HepG2 (cell line): ENCODE measurements at regions not wholly inside any gene's neighbourhood (a gene's known extent, or its start where the extent isn't known, plus 50 kb on each side); places are given as distances from the start of the nearest gene placed in this dataset.

ENCODE experiments used
- ATAC-seq: fragments of 200-7000 bp; cut with Tn5 transposase; 3 replicates; pipeline ENCODE4 v1.9.1; 2020; ENCODE audit warnings: mild to moderate bottlenecking, moderate library complexity
- BruUV-seq: library from RNA; stranded (reverse); fragments of 400-500 nt; replicated peaks from 2 replicates; lab custom pipeline; 2021; lab: Mats Ljungman, UMichigan
- CTCF ChIA-PET: fragments of 300-600 bp; formaldehyde crosslinking; extraction: SDS; loops from one replicate; lab custom pipeline; 2021; ENCODE audit warnings: low total read pairs, inconsistent platforms, low intra/inter-chr PET ratio; lab: Yijun Ruan, JAX
- POLR2A ChIA-PET: fragments of 350-600 bp; sonication (Branson Sonifier 250); formaldehyde crosslinking; loops from one replicate; lab custom pipeline; 2020; ENCODE audit warnings: antibody characterized with exemption, inconsistent platforms; lab: Yijun Ruan, JAX
- DNase-seq: peaks from one replicate; pipeline ENCODE4 v3.0.0-alpha.2; 2015; ENCODE audit warnings: low spot score
- FAIRE-seq: peaks from 3 replicates; lab custom pipeline; 2011; peaks lifted over from hg19 to GRCh38; lab: Jason Lieb, UNC
- H2AFZ ChIP-seq: one replicate; pipeline ENCODE4 v1.6.1; 2011; ENCODE audit warnings: low read length, inconsistent platforms
- H3K27ac ChIP-seq: fragments of 300-600 bp; 3 replicates; pipeline ENCODE4 v1.8.0; 2011; ENCODE audit warnings: mixed run types, mild to moderate bottlenecking, mixed read lengths, low read length, inconsistent platforms; ENCODE audit not compliant: insufficient read depth; ENCODE audit errors: extremely low read length
- H3K27me3 ChIP-seq, 2 experiments: fragments of 200-600 bp in 1 of 2; 2 replicates in 1 of 2; 3 replicates in 1 of 2; pipeline versions ENCODE4 v1.6.0 to v1.8.0; 2011; ENCODE audit warnings: low read length in 2 of 2, mild to moderate bottlenecking in 2 of 2, moderate library complexity in 2 of 2, inconsistent platforms in 1 of 2; ENCODE audit not compliant: insufficient read depth in 2 of 2, control insufficient read depth in 1 of 2
- H3K36me3 ChIP-seq, 2 experiments: fragments of 200-600 bp in 1 of 2; replicated peaks in 1 of 2; 2 replicates in 1 of 2; 3 replicates in 1 of 2; pipeline versions ENCODE4 v1.5.1 to v1.8.0; 2011; ENCODE audit warnings: low read length in 2 of 2, inconsistent platforms in 1 of 2; ENCODE audit not compliant: insufficient read depth in 2 of 2, control insufficient read depth in 1 of 2
- H3K4me1 ChIP-seq: 2 replicates; pipeline ENCODE4 v1.5.1; 2012; ENCODE audit warnings: low read length, inconsistent platforms; ENCODE audit not compliant: insufficient read depth
- H3K4me2 ChIP-seq: 2 replicates; pipeline ENCODE4 v1.6.0; 2011; ENCODE audit warnings: low read depth, low read length, inconsistent platforms
- H3K4me3 ChIP-seq, 3 experiments: fragments of 200-600 bp in 1 of 3; sonication (generic), shearing (Covaris generic) in 1 of 3; replicated peaks in 1 of 3; 2 replicates each; pipeline ENCODE4 v1.5.1; 2011 to 2016; ENCODE audit warnings: low read length in 3 of 3, inconsistent platforms in 2 of 3, low read depth in 2 of 3, mild to moderate bottlenecking in 2 of 3, control low read depth in 1 of 3, mixed read lengths in 1 of 3; ENCODE audit not compliant: insufficient read depth in 1 of 3
- H3K79me2 ChIP-seq: one replicate; pipeline ENCODE4 v1.6.1; 2011; ENCODE audit warnings: low read length, inconsistent platforms; ENCODE audit not compliant: insufficient read depth
- H3K9ac ChIP-seq: 2 replicates; pipeline ENCODE4 v1.6.0; 2011; ENCODE audit warnings: mild to moderate bottlenecking, low read depth, low read length, inconsistent platforms; ENCODE audit not compliant: insufficient read depth
- H3K9me3 ChIP-seq: 2 replicates; pipeline ENCODE4 v1.5.1; 2012; ENCODE audit warnings: mild to moderate bottlenecking, low read length
- H4K20me1 ChIP-seq: 2 replicates; pipeline ENCODE4 v1.6.0; 2011; ENCODE audit warnings: inconsistent platforms, mild to moderate bottlenecking, low read length, moderate library complexity; ENCODE audit not compliant: insufficient read depth
- CERS6 ChIP-seq: sonication (generic); formaldehyde crosslinking; IDR thresholded peaks from 2 replicates; pipeline ENCODE4 v1.5.0; 2020; ENCODE audit warnings: missing genetic modification reagents
- EEA1 ChIP-seq: sonication (generic); formaldehyde crosslinking; IDR thresholded peaks from 2 replicates; pipeline ENCODE4 v1.5.1; 2020; ENCODE audit warnings: mild to moderate bottlenecking, missing genetic modification reagents, borderline replicate concordance
- GATAD1 ChIP-seq: IDR thresholded peaks from 2 replicates; pipeline ENCODE4 v1.6.1; 2016; ENCODE audit warnings: missing genetic modification reagents, missing compliant biosample characterization
- GATAD2A ChIP-seq: IDR thresholded peaks from 2 replicates; pipeline ENCODE4 v1.6.1; 2016
- HNRNPLL ChIP-seq: fragments of 200-400 bp; formaldehyde crosslinking; IDR thresholded peaks from 2 replicates; pipeline ENCODE4 v1.6.1; 2017; ENCODE audit warnings: mild to moderate bottlenecking, low read depth, low read length; ENCODE audit not compliant: poor library complexity, severe bottlenecking
- KDM3A ChIP-seq: IDR thresholded peaks from 2 replicates; pipeline ENCODE4 v1.6.1; 2018; ENCODE audit warnings: low read depth, missing compliant biosample characterization
- NPAS2 ChIP-seq: sonication (generic); formaldehyde crosslinking; IDR thresholded peaks from 2 replicates; pipeline ENCODE4 v1.8.0; 2022; ENCODE audit warnings: mild to moderate bottlenecking, missing genetic modification reagents, borderline replicate concordance
- PHF5A ChIP-seq: IDR thresholded peaks from one replicate; pipeline ENCODE4 v1.6.1; 2018; ENCODE audit warnings: low read depth, missing genetic modification reagents; ENCODE audit not compliant: unreplicated experiment
- SIX4 ChIP-seq: sonication (generic); formaldehyde crosslinking; IDR thresholded peaks from 2 replicates; pipeline ENCODE4 v1.4.0; 2020; ENCODE audit warnings: missing genetic modification reagents
- THAP11 ChIP-seq: IDR thresholded peaks from 2 replicates; pipeline ENCODE4 v1.6.1; 2016; ENCODE audit warnings: missing biosample characterization, missing genetic modification reagents
- YEATS2 ChIP-seq: sonication (generic); formaldehyde crosslinking; IDR thresholded peaks from 2 replicates; pipeline ENCODE4 v1.4.0; 2020; ENCODE audit warnings: missing genetic modification reagents, borderline replicate concordance
- ZNF576 ChIP-seq: sonication (generic); formaldehyde crosslinking; IDR thresholded peaks from 2 replicates; pipeline ENCODE4 v1.4.0; 2020; ENCODE audit warnings: mild to moderate bottlenecking, missing genetic modification reagents
- ZNF672 ChIP-seq: sonication (generic); formaldehyde crosslinking; IDR thresholded peaks from 2 replicates; pipeline ENCODE4 v1.8.1; 2022; ENCODE audit warnings: missing genetic modification reagents
- WGBS: methylation state at CpG from one replicate; pipeline ENCODE4 v1.1.6; 2017; ENCODE audit warnings: low lambda C conversion rate; 5-methylcytosine and 5-hydroxymethylcytosine counted together
- in situ Hi-C: cut with HindIII; loops from 2 replicates; pipeline ENCODE4 v1.10.0; 2017; ENCODE audit warnings: low pct_unique_long_range_greater_than_20kb; ENCODE audit not compliant: extremely low pct_ligation_motif_present
- intact Hi-C: fragments of 100-400 bp; cut with micrococcal nuclease; formaldehyde crosslinking; loops from one replicate; pipeline ENCODE4 v1.10.0; 2022; ENCODE audit not compliant: unreplicated experiment

- FAIRE-seq, result no peak
- no peak overlapping the region for H3K9ac ChIP-seq
- in situ Hi-C loops, result no loop called here
Observed at GRCh38 chr11:19644316-19644715, 68.3 kb upstream of the NAV2 start.

More at GRCh38 chr11:19644316-19644715, 68.3 kb upstream of the NAV2 start:
- Histone ChIP-seq H2AFZ (no peak overlapping the region), H3K4me3 (no peak overlapping the region), H3K4me2 (no peak overlapping the region), H3K36me3 (no peaks in the 10 kb centered on the region)
- POLR2A ChIA-PET, result no interaction called here
- no TSS peak for BruUV-seq
- TF ChIP-seq EEA1 (CRISPR knock-in tag), result no peak
- TF ChIP-seq ZNF672, result no peak
- no peak for TF ChIP-seq THAP11 (CRISPR knock-in tag)
- no peak for TF ChIP-seq PHF5A (CRISPR knock-in tag)
- no peak for TF ChIP-seq CERS6 (CRISPR knock-in tag)
- TF ChIP-seq KDM3A, result no peak
- no peak for TF ChIP-seq SIX4 (CRISPR knock-in tag)
- no peak for TF ChIP-seq HNRNPLL
- TF ChIP-seq GATAD2A, result no peak
- TF ChIP-seq NPAS2 (CRISPR knock-in tag), result no peak
- TF ChIP-seq ZNF576, result no peak
- TF ChIP-seq YEATS2 (CRISPR knock-in tag), result no peak
- TF ChIP-seq GATAD1 (CRISPR knock-in tag), result no peak
- TF ChIP-seq, all 625 proteins: peak for 0
- ATAC-seq, result no peak
- Histone ChIP-seq H4K20me1 (no peaks in the 10 kb centered on the region), H3K27ac (no peak overlapping the region), H3K27me3 (peaks cover under 1 to 7% of the 10 kb centered on the region in 2 experiments; a peak in 3 of 5 replicates), H3K79me2 (no peaks in the 10 kb centered on the region), H3K9me3 (no peaks in the 10 kb centered on the region), H3K4me1 (no peaks in the 10 kb centered on the region)
- intact Hi-C loops, result no loop called here
- 0% methylated on average over 4 of the region's 4 CpGs for WGBS
- no peak for DNase-seq
- CTCF ChIA-PET, result no interaction called here
